ENCODE measurements at regions not wholly inside any gene's neighbourhood (a gene's known extent, or its start where the extent isn't known, plus 50 kb on each side); places are given as distances from the start of the nearest gene placed in this dataset.
A peak's percentile ranks its signal among the peaks of the same experiment; 100 is the strongest.
"Not testable (repeated sequence)": the region's sequence is repeated elsewhere in the genome, so short reads cannot be mapped to it uniquely, and the experiment has no call there.

DNA sequence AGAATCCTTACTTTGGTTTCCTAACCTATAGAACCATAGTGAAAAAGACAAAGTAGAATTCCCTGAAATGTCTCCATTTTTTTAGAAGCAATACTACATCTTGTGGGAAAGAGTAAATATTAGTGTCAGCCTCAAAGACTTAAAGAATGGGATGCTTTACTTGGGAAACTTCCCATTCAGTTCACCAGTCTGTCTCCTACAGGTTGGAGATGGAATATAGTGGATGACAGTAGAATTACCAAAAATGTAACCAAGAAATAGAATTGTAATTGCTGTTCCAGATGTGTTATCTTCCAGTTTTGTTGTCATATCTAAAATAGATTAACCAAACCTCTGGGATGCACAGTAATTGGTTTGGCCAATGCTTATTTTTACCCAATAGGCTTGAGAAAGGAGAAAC is 338.6 kb upstream of the GRID2 start:
- DNase-seq (ENCODE audit: extremely low read depth in 1 of 11, low read depth in 9 of 11, low spot score in 4 of 11), result no peak

DNA sequence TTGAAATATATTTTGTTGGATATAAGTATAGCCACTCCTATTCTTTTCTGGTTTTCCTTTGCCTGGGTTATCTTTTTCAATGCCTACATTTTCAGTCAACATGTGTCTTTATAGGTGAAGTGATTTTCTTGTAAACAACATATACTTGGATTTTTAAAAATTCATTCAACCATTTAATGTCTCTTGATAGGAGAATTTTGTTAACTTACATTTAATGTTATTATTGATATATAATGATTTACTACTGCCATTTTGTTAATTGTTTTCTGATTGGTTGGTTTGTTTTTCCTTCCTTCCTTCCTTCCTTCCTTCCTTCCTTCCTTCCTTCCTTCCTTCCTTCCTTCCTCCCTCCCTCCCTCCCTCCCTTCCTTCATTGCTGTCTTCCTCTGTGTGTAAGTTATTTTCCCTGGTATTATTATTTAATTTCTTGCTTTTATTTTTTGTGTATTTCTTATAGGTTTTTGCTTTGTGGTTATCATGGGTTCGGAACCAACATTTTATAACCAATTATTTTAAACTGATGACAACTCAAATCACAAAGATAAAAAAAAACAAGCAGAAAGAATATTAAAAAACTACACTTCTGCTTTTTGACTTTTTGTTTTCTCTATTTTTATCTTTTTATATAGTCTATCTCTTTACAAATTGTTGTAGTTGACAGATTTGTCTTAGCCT is 330.1 kb upstream of the GRID2 start:
- no peak for DNase-seq (ENCODE audit: extremely low read depth in 1 of 11, low read depth in 9 of 11, low spot score in 4 of 11)

DNA sequence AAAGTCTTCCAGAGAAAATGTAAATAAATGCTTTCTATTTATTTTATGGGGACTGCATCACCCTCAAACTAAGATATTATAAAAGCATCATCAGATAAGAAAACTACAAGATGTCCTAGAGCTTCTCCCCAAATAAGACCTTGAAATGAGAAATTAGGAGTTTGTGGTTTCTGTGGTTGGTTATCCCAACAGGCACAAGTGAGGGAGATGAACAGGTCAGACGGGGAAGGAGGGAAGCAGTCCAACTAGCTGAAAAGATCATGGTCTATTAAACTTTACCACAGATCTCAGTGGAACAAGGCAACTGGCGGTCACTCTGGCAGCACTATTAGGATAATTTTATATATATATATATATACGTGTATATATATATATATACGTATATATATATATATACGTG is 319.3 kb upstream of the GRID2 start:
- DNase-seq (ENCODE audit: extremely low read depth in 1 of 11, low read depth in 9 of 11, low spot score in 4 of 11), result no peak

DNA sequence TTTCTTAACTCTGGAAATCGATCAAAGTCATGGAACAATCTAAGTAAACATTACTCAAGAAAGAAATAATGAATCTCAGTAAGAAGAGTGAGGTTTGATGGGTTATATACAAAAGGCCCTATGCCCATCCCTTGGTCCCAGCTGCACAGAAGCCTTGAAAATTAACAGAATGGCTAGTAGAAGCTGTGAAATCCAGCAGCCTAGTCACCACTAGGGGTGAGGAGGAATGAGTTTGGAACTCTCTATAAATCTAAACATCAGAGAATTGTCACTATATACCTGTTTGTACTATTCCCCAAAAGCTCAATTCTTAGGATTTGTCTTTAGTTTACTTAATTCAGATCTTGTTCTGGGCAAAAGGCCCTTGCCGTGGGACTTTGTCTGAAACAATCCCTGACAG is 313.9 kb upstream of the GRID2 start:
- no peak for DNase-seq (ENCODE audit: extremely low read depth in 1 of 11, low read depth in 9 of 11, low spot score in 4 of 11)

DNA sequence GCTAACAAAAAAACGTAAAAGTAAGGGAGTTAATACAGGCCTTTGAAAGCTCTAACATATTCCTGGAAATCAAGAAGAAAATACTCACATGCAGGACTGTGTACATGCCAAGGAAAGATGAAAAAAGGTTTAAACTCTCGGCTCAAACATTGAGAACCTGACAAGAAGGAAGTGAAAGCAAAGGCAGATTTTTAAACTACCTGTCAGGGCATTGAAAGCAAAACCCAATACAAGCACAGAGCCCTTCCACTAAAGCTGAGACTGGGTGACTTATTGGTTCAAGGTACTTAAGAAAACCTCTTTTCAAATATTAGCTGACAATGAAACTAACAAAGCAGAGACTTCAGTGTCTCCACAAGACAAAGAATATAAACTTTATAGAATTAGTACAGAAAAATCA is 313.0 kb upstream of the GRID2 start:
- no peak for DNase-seq (ENCODE audit: extremely low read depth in 1 of 11, low read depth in 9 of 11, low spot score in 4 of 11)

DNA sequence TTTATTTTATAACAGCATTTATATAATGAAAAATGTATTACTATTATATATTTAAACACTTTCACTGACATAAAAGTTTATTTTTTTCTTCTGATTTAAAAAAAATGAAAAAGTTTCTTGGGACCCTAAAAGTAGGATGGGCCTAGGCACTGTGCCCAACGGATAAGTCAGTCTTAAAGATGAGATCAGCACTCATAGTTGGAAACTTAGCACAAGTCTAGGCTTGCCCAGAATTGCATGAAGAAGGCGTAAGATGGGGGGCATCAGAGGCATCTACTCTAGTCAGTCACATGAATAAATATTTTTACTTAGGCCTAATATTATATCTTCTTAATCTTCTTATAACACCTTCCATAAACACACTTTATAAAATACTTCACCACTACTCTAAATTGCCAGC is 306.7 kb upstream of the GRID2 start:
- no peak for DNase-seq (ENCODE audit: extremely low read depth in 1 of 11, low read depth in 9 of 11, low spot score in 4 of 11)

DNA sequence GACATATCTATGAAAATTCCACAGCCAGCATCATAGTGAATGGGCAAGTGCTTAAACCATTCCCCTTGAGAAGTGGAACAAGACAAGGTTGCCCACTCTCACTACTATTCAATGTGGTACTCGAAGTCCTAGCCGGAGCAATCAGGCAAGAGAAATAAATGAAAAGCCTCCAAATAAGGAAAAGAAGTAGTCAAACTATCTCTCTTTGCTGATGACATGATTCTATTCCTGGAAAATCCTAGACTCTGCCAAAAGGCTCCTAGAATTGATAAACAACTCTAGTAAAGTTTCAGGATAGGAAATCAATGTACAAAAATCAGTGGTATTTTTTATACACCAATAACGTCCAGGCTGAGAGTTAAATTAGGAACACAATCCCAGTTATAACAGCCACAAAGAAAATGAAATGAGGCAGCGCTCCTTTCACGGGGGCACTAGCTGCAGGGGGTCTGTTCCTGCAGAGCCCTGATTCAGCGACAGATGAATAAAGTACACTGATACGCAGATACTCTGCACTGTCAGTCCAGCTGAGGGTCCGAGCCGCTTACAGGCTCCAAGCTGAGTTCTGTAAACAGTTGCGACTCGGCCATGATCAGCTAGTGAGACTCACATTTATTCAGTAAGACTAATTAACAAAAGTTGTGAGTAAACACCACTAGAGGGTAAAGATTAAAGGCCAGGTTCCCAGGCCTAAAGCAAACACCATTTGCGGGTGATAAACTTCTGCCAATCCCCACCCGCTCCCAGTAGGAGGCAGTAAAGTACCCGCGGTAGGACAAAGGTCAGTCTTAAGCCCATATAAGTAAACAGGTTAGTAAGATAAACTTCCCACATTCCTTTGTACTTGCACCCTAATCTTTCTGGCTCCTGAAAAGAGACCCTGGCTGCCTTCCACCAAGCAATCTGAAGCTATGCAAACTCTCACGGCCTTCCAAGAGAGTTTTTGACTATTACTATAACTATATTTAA is 290.6 kb upstream of the GRID2 start:
- DNase-seq (ENCODE audit: extremely low read depth in 1 of 11, low read depth in 9 of 11, low spot score in 4 of 11), result no peak

DNA sequence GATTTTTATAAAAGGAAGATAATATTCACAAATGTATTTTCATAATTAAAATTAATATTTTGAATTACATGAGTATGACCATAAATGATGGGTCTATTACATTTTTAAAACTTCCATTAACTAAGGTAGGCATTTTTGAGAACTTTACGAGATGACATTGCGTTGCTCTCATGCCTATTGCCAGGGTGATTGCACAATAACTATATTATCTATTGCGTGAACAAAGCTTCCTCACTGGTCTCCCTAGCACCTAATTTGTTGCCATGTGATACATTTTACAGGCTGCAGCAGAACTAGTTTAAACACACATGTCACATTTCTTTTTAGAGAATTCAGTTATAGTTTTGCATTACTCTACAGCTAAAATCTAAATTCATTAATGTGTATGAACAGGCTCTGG is 289.7 kb upstream of the GRID2 start:
- no peak for DNase-seq (ENCODE audit: extremely low read depth in 1 of 11, low read depth in 9 of 11, low spot score in 4 of 11)

DNA sequence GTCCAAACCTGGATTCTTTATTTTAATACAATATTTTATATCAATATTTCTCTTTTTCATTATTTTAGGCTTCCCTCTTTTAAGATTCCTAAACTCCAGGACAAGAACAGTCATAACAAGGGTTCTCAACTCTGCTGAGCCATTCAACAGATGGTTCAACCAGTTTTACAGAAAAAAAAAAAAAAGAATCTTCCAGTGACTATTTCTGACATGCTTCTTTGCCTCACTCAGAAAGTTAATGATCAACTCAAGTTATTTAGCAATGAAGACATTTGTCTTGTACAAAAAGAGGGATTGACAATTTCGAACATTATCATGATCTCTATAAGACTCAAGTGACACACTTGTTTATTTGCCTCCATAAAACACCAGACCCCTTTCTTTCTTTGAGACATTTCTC is 282.6 kb upstream of the GRID2 start:
- no peak for DNase-seq (ENCODE audit: extremely low read depth in 1 of 11, low read depth in 9 of 11, low spot score in 4 of 11)

DNA sequence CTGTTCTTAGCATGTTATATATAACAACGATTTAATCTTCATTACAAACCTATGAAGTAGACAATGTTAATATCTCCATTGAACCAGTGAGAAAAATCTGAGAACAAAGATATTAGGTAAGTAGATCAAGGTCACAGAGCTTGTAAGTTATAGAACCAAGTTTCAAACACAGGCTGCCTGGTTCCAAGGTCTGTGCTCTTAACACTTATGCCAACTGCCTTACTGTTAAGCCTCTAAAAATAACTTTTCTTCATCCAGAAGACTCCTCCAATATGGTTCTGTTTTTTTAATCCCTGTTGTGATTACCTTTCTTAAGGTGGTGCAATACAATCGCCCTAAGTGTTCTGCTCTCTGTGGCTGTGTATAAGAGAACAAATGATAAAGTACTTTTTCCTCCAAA is 282.0 kb upstream of the GRID2 start:
- no peak for DNase-seq (ENCODE audit: extremely low read depth in 1 of 11, low read depth in 9 of 11, low spot score in 4 of 11)

DNA sequence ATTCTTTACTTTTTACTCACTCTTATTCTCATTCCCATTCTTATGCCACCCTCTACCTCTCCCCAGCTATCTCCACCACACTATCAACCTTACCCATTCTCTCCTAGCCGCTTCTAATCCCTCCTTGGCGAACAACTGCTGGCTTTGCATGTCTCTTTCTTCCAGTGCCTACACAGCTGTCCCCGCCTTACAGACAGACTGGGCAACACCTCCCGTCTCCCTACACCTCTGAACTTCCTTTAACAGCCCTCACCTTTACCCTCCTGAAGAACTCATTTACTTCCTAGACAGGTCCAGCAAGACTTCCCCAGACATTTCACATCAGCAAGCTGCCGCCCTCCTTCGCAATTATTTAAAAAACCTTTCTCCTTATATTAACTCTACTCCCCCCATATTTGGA is 274.9 kb upstream of the GRID2 start:
- not testable (repeated sequence) for DNase-seq (ENCODE audit: extremely low read depth in 1 of 11, low read depth in 9 of 11, low spot score in 4 of 11)

DNA sequence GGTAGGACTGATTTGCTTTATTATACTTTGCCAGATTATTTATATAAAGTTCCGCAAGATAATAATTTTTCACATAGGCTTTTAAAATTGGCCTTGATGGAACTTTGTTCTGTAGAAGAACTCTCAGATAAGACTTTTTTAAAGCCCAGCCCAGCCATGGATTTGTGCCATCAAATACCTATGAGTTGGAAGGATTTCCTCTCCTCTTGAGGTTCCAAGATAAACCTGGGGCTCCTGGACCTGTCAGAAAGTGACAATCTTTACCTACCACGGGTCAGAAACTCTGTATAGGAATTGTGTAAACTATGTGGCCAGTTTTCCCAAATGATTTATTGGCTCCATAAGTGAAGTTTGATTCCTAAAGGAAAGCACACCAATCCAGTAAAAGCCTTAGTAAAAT is 271.9 kb upstream of the GRID2 start:
- no peak for DNase-seq (ENCODE audit: extremely low read depth in 1 of 11, low read depth in 9 of 11, low spot score in 4 of 11)

DNA sequence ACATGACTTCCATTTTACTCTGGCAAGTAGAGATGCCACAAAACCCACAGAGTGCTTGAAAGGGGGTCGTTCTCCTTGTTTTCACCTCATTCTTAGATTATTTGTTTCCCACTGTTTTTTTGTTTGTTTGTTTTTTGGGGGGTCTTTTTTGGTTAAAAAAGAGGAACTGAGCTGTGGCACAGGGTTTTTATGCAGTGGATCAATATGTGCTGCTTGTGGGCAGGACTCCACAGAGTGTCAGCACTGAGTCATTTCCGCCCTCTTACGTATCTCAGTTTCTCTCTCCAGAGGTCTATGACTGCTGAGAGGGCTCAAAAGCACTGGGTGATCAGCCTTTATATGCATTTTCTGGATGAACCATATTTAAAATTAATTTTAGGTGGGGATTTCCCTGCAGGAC is 268.1 kb upstream of the GRID2 start:
- DNase-seq (ENCODE audit: extremely low read depth in 1 of 11, low read depth in 9 of 11, low spot score in 4 of 11), result no peak

DNA sequence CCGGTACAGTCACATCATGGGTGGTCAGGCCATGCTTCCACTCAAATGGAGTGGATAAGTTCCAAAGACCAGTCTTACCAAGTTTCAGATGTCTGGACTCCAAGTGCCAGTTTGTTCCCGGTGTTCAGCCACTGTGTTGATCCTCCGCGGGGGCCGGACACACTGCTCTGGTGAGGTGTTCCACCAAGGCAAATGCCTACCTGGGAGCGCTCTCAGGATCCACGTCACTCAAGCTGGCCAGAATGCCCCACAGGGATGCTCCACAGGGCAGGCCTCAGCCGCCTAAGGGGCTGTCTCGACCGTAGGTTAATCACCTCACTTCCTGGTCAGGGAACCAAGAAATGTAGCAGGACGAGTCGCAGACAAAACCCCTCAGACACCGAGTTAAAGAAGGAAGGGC is 258.0 kb upstream of the GRID2 start:
- DNase-seq (ENCODE audit: extremely low read depth in 1 of 11, low read depth in 9 of 11, low spot score in 4 of 11), result no peak

DNA sequence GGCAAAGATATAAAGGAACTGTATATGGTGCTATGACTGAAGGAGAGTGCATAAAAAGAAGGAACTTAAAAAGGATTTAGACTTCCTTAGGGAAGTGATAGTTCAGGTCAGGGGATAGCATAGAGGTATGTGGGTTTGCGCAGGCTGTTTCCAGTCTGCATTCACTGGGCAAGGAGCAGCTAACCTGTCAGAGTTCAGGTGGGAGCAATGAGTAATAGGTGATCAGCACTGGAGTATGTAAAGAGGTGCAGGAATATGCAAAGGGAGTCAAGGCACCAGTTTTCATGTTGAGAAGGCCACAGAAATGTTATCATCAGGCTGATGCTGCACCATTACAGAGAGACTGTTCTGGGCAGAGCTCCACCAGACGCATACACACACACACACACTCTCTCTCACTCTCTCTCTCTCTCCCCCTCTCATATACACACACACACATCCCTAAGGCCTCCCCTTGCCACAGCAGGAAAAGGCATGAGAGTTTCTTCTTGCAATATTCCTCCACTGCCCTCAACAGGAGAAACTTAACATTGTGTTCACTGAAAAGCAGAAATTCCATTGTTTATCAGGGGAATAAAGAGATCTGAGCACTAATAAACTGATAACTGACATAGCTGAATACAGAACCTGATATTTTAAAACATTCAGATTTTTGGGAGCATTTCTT is 256.4 kb upstream of the GRID2 start:
- peak in 1 of 11 donors; percentile 9 for DNase-seq (ENCODE audit: extremely low read depth in 1 of 11, low read depth in 9 of 11, low spot score in 4 of 11)

DNA sequence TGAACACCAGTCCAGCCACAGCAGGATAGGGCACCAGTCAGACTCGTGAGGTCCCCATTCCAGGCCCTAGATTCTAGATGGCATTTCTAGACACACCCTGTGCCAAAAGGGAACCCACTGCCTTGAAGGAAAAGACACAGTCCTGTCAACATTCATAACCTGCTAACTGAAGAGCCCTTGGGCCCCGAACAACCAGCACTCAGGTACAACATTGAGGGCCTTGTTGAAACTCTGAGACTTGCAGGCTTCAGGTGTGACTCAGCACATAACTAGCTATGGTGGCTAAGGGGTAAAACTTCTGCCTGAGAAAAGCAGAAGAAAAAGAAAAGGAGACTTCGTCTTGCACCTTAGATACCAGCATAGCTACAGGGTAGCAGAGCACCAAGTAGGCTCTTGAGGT is 252.9 kb upstream of the GRID2 start:
- no peak for DNase-seq (ENCODE audit: extremely low read depth in 1 of 11, low read depth in 9 of 11, low spot score in 4 of 11)

DNA sequence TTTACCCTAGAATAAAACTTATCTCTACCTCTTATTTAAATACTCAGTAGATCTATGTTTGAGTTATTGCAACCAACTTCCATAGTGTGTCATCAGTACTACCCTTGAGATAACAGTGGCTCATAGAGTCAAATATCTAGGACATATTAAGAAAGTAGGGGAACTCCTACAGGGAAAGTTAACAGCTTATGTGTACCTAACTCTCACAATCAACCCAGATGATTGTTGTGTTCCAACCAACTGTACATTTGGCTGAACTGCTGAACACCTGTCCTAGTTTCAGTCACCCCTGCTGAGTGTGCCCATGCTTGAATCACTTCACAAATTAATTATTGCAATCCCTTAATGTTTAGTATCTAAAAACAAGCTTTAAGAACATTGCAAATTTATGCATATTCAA is 244.2 kb upstream of the GRID2 start:
- DNase-seq (ENCODE audit: extremely low read depth in 1 of 11, low read depth in 9 of 11, low spot score in 4 of 11), result no peak

DNA sequence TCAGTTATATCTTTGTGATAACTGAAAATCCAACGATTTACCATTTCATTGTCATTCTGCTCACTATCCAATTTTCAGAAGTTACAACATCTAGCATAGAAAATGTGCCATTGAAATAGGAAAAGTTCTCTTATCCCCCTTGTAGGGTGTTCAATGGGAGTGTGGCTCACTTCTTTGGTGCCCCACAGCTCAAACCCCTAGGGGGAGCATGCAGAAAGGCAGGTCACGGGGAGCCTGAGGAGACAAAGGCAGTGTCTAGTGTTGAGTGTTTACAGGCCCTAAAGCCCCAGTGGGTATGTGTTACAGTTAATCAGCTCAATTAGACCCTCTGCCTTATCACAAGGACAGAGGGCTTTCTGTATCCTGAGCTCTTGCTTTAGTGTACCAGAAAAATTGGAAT is 243.4 kb upstream of the GRID2 start:
- no peak for DNase-seq (ENCODE audit: extremely low read depth in 1 of 11, low read depth in 9 of 11, low spot score in 4 of 11)

DNA sequence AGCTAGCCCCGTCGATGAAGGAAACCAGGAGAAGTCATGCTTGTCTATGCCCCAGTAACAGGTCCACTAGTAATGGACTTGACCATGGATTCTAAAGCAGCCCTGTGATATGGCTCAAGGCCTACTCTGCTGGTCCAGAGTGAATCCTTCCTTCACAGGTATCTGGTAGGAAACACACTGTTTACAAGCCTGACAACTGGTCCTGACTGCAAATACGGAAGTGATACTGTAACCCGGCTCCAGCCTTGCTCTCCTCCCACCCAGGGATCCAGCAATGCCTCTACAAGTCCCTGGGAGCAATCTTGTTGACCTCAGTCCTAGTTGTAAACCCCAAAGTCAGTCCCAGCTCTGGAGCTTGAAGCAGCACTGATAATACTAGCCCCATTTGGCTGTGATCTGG is 239.2 kb upstream of the GRID2 start:
- no peak for DNase-seq (ENCODE audit: extremely low read depth in 1 of 11, low read depth in 9 of 11, low spot score in 4 of 11)

DNA sequence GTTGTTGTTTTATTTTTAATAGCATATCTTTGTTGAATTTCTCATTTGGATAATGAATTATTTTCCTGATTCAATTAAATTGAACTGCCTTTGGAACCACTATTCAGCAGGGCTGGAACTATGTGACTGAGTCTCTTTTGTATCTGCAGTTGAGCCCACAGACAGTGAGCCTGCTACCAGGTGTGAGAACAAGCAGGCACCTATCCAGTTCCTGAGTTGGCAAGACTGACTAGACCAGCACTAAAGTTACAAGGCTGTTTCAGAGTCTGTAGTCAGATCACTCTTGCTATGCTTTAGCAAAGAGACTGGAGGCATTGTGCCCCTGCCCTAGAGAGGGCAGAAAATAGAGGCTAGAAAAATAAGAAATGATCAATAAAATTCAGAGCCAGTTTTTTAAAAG is 237.3 kb upstream of the GRID2 start:
- DNase-seq (ENCODE audit: extremely low read depth in 1 of 11, low read depth in 9 of 11, low spot score in 4 of 11), result no peak
